ENCODE measurements at regions not wholly inside any gene's neighbourhood (a gene's known extent, or its start where the extent isn't known, plus 50 kb on each side); places are given as distances from the start of the nearest gene placed in this dataset.

DNA sequence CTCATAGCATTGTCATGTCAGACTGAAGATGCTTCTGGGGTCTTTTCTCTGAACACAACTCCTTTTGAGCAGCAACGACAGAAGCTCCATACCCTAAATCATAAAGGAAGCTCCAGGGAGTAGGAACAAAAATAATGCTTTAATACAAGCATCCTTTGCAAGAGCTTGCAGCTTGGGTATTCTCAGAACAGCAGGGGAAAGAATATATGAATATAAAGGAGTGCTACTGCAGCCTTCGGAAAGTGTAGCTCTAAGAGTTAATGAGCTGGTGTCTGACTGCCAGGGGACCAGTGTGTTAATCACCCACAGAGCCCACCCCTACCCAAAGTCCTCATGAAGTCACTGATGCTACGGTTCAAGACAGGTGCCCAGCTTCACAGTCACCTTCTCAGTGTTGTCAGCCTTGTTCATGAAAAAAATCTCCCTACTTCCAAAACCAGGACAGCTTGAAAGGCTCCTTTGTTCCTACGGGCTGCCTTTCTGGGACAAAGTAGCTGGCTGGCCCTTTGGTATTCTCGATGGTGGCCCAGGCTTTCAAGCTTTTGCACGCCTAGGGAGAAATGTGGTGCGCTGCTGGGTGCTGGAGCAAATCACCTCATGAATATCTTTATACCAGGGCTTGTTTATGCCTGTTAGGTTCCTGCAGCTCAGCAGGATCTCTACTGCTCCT is 259.7 kb downstream of the CMPK2 start:
- DNase-seq (ENCODE audit: low read depth in 1 of 2, low spot score in 1 of 2): no peak
- TF ChIP-seq JUND (IDR thresholded peaks at IDR 0.05; ENCODE audit: low read depth): no peak
- in situ Hi-C loops (cut with HindIII; ENCODE audit: low pct_unique_long_range_greater_than_20kb, low sequenced_read_pairs): no loop called here

DNA sequence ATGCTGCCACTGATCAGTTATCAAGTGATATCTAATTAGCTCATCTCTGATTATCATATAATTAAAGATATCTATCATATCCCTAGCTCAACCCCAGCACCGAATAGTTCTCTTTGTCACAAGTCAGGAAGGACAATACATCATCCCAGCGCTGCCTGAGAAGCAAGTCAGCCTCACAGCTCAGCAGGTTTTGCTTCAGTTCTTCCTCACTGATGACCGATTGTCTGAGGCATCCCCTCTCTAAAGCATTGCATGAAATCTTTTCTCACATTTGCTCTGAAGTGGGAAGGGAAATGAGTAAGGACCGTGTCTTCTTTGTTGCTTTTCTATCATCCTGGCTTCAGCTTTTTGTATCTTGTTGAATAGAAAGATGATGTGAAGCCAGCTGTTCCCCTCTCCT is 247.9 kb downstream of the CMPK2 start:
- in situ Hi-C loops (cut with HindIII; ENCODE audit: low pct_unique_long_range_greater_than_20kb, low sequenced_read_pairs): no loop called here
- no peak for DNase-seq (ENCODE audit: low read depth in 1 of 2, low spot score in 1 of 2)
- TF ChIP-seq JUND (IDR thresholded peaks at IDR 0.05; ENCODE audit: low read depth): no peak

DNA sequence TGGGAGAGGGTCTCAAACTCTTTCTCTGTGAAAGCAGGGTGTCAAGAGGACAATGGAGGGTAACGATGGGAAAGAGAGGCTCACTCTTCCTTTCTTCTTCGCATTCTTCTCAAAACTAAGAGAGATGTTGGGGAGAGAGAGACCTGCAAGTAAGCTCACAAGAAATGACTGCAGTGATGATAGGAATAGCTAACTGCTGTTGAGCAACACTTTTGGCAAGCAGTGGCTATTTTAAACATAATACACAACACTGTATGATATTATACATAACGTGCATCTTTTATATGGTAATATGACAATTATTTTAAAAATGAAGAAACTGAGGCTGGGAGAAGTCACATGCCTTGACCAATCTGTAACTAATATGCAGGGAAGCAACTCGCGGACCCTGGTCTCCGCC is 247.5 kb downstream of the CMPK2 start:
- no peak for DNase-seq (ENCODE audit: low read depth in 1 of 2, low spot score in 1 of 2)
- in situ Hi-C loops (cut with HindIII; ENCODE audit: low pct_unique_long_range_greater_than_20kb, low sequenced_read_pairs): no loop called here
- TF ChIP-seq JUND (IDR thresholded peaks at IDR 0.05; ENCODE audit: low read depth): no peak

DNA sequence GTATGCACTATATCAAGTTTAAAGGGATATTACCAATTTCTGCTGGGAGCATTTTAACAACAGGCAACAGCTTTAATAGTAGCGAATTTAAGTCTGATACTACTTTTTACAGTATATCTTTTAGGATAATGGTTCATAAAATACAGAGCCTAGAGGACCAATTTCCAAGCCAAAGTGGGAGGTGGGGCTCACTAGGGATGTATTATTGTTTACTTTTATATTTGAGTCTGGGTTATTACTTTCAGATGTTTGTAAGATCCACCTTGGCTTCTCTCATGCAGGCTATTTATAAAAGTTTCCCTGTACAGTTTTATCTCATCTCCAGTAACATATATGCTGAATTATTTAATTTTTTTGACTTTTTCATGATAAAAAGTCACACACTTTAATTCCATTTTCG is 242.0 kb downstream of the CMPK2 start:
- in situ Hi-C loops (cut with HindIII; ENCODE audit: low pct_unique_long_range_greater_than_20kb, low sequenced_read_pairs): no loop called here
- TF ChIP-seq JUND (IDR thresholded peaks at IDR 0.05; ENCODE audit: low read depth): no peak
- no peak for DNase-seq (ENCODE audit: low read depth in 1 of 2, low spot score in 1 of 2)

DNA sequence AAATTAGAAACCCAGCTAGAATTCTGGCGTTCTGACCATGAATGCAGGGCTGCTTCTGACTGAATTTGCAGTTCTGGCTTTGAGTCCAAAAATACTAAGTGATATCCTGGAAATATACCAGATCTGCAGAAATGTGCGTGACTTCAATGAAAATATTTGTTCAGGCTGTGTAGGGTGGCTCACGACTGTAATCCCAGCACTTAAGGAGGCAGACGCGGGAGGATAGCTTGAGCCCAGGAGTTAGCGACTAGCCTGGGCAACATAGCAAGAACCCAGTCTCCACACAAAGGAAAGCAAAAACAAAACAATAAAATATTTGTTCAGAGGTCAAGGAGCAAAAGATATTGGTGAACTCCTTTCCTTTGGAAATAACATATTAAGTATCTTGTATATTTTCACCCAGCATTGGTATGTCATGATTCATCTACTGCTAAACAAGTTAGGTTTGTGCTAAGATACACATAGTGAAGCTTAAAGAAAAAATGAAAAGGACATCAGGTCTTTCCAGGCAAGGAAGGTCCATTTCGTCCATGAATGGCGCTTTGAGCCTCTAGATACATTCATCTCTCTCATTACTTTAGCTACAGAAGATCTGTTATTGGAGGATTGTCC is 239.2 kb downstream of the CMPK2 start:
- DNase-seq (ENCODE audit: low read depth in 1 of 2, low spot score in 1 of 2): no peak
- TF ChIP-seq JUND (IDR thresholded peaks at IDR 0.05; ENCODE audit: low read depth): no peak

DNA sequence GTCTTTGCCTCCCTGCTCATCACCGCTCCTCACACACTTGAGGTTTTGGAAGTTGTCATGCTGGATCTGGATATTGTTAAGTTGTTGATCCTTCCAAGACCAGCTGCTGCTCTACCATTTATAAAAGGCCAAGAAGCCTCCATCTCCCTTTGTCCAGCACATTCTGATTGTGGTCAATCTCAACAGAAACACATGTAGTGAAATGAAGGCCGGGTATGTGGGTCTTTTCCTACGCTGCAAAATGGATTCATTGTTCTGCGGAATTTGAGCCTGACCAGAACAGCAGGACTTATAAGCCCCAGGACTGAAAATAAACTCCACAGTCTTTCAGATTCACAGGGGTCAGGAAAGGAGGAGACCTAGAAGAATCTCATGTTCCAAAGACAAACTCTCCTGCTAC is 238.4 kb downstream of the CMPK2 start:
- in situ Hi-C loops (cut with HindIII; ENCODE audit: low pct_unique_long_range_greater_than_20kb, low sequenced_read_pairs): no loop called here
- no peak for DNase-seq (ENCODE audit: low read depth in 1 of 2, low spot score in 1 of 2)
- no peak for TF ChIP-seq JUND (IDR thresholded peaks at IDR 0.05; ENCODE audit: low read depth)

More for the DNA sequence above, 239.2 kb downstream of the CMPK2 start:
- in situ Hi-C loops (cut with HindIII; ENCODE audit: low pct_unique_long_range_greater_than_20kb, low sequenced_read_pairs): no loop called here

DNA sequence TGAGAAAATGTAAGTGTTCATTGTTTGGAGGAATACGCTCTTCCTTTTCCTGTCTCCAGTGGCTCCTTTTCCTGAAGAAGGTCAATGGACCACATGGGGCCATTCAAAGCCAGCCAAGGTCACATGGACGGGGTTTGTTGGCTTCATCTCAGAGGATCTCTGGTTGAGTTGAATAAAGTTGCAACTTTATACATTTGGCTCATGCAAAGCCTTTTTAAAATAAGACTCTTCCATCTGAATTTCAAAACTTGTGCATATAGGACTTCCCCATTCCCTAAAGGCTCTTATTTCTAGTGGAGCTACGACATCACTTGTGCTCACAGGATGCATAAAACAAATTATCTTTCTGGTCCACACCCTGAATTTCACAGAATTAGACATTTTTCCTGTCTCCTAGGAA is 235.5 kb downstream of the CMPK2 start:
- DNase-seq (ENCODE audit: low read depth in 1 of 2, low spot score in 1 of 2): no peak
- no peak for TF ChIP-seq JUND (IDR thresholded peaks at IDR 0.05; ENCODE audit: low read depth)
- in situ Hi-C loops (cut with HindIII; ENCODE audit: low pct_unique_long_range_greater_than_20kb, low sequenced_read_pairs): no loop called here

DNA sequence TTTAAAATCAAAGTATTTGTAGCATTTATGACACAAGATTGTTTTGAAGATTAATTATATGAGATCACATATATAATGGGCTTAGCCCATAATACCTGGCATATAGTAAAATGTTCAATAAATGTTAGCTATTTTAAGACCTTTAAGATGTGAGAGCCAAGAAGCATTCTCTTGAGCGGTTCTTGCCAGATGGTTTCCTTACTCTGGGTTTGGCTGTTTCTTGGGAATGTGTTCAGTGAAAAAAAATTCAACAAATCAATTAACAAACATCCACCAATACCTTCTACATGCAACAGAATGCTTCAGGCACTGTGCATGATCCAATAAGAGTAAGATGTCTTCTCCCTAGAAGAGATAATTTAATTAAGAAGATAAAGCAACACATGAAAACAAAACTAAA is 230.4 kb downstream of the CMPK2 start:
- in situ Hi-C loops (cut with HindIII; ENCODE audit: low pct_unique_long_range_greater_than_20kb, low sequenced_read_pairs): no loop called here
- no peak for DNase-seq (ENCODE audit: low read depth in 1 of 2, low spot score in 1 of 2)
- no peak for TF ChIP-seq JUND (IDR thresholded peaks at IDR 0.05; ENCODE audit: low read depth)

DNA sequence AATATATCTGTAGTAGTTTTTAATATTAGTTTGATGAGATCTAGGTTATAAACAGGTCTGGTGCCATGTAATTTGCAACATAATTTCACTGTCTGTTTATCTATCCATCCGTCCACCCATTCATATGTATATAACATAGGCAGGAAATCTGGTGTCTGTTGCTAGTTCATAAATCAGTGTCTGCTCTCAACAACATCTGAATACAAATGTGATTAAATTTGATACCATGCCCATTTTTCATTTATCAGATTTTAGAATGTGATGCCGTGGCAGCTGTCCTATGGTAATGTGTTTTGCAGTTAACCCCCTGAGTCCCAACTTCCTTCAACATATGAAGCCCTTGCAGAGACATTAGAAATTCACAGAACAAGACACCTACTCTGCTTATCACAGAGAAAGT is 228.4 kb downstream of the CMPK2 start:
- no peak for TF ChIP-seq JUND (IDR thresholded peaks at IDR 0.05; ENCODE audit: low read depth)
- no peak for DNase-seq (ENCODE audit: low read depth in 1 of 2, low spot score in 1 of 2)
- in situ Hi-C loops (cut with HindIII; ENCODE audit: low pct_unique_long_range_greater_than_20kb, low sequenced_read_pairs): no loop called here

DNA sequence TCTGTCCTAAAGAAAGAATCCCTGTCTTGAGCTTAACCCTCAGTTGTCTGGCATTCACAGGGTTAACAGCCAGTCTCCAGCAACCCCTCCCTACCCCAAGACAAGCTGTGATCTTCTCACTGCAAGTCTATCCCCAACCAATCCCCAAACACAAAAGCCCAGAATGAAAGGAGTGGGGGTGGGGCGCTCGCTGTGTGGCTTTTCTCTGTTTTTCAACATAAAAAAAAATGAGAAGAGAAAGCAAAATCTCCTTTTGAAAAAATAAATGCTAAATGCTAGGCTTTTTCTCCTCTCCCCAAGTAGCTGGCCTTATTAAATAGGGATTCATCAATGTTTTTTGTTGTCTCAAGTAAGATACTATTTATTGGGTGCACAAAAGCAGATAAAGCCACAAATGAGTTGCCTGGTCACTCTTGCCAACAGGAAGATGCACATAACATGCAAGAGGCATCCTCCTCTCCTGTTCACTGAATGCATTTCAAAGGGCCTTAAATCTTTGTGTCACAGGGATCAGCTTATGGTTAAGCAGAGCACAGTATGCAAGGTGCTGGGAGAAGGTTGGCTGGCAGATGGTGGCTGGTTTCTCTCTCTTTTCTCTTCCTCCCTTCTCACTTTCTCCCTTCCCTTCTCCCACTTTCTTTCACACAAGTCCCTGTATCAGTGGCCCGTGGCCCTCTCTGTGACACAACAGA is 225.6 kb downstream of the CMPK2 start:
- in situ Hi-C loops (cut with HindIII; ENCODE audit: low pct_unique_long_range_greater_than_20kb, low sequenced_read_pairs): no loop called here
- no peak for TF ChIP-seq JUND (IDR thresholded peaks at IDR 0.05; ENCODE audit: low read depth)
- DNase-seq (ENCODE audit: low read depth in 1 of 2, low spot score in 1 of 2): no peak

DNA sequence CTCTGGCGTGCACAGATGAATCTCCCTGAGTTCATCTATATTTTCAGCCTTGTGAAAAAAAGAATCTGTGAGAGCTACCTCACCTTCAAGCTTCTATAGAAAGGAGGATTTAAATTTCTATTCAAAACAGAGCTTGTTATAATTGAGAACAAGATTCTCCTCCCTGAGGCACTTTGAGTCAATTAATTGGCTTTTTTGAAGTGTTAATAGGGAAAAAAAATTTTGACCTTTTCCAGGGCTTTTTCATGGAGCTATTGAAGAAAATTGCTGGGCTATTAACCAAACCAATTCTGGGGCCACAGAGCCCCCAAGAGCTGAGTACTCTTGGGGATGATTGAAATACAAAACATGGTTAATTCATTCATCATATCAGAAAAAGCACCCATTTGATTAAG is 225.1 kb downstream of the CMPK2 start:
- no peak for TF ChIP-seq JUND (IDR thresholded peaks at IDR 0.05; ENCODE audit: low read depth)
- no peak for DNase-seq (ENCODE audit: low read depth in 1 of 2, low spot score in 1 of 2)
- in situ Hi-C loops (cut with HindIII; ENCODE audit: low pct_unique_long_range_greater_than_20kb, low sequenced_read_pairs): no loop called here

DNA sequence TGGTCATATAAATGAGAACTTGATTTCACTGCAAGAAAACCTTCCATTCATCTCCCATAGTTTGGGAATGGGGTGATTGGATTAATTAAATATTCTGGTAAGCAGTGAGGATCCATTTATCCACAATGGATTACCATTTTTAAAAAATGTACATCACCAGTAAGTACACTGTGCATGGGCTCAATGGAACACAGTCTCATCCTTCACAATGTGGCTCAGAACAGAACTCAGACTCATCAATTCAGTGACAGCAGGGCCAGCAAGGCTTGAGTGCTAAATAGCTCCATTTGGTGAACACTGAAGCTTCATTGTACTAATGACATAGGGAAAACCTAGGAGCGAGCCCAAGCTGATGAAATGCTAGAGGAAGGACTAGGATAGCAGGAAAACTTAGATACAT is 223.8 kb downstream of the CMPK2 start:
- in situ Hi-C loops (cut with HindIII; ENCODE audit: low pct_unique_long_range_greater_than_20kb, low sequenced_read_pairs): no loop called here
- no peak for TF ChIP-seq JUND (IDR thresholded peaks at IDR 0.05; ENCODE audit: low read depth)

DNA sequence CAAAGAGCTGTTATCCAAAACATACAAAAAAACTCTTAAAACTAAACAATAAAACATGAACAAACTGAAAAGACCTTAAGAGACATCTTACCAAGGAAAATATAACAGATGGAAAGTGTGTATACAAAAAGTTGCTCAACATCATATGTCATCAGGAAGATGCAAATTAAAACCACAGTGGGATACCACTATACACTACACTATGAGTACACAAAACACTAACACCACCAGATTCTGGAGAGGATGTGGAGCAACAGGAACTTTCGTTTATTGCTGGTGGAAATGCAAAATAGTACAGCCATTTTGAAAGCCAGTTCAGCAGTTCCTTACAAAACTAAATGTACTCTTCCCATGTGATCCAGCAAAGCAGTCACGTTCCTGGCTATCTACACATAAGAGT is 221.4 kb downstream of the CMPK2 start:
- in situ Hi-C loops (cut with HindIII; ENCODE audit: low pct_unique_long_range_greater_than_20kb, low sequenced_read_pairs): no loop called here
- no peak for DNase-seq (ENCODE audit: low read depth in 1 of 2, low spot score in 1 of 2)
- no peak for TF ChIP-seq JUND (IDR thresholded peaks at IDR 0.05; ENCODE audit: low read depth)

More for the DNA sequence above, 223.8 kb downstream of the CMPK2 start:
- DNase-seq (ENCODE audit: low read depth in 1 of 2, low spot score in 1 of 2): no peak
